SK-N-MC (cell line): ENCODE measurements at regions not wholly inside any gene's neighbourhood (a gene's known extent, or its start where the extent isn't known, plus 50 kb on each side); places are given as distances from the start of the nearest gene placed in this dataset.
"Not testable (repeated sequence)": the region's sequence is repeated elsewhere in the genome, so short reads cannot be mapped to it uniquely, and the experiment has no call there.

ENCODE experiments used
- DNase-seq: peaks from one replicate; pipeline ENCODE4 v3.0.0-alpha.2; 2011; ENCODE audit warnings: low read depth, low spot score
- H3K27ac ChIP-seq: fragments of 200-600 bp; sonication (generic); 2 replicates; pipeline ENCODE4 v1.5.1; 2016; ENCODE audit warnings: mixed run types
- H3K36me3 ChIP-seq: fragments of 200-600 bp; sonication (generic); 2 replicates; pipeline ENCODE4 v1.6.1; 2017; ENCODE audit warnings: antibody characterized with exemption, low read length, mixed read lengths; ENCODE audit not compliant: insufficient read depth
- H3K4me3 ChIP-seq: fragments of 200-600 bp; sonication (generic); 2 replicates; pipeline ENCODE4 v1.5.1; 2016
- H3K9ac ChIP-seq: fragments of 200-600 bp; sonication (generic); 2 replicates; pipeline ENCODE4 v1.8.0; 2017; ENCODE audit warnings: mixed run types, mixed read lengths; ENCODE audit not compliant: insufficient read length
- H3K9me3 ChIP-seq: fragments of 200-600 bp; sonication (generic); 2 replicates; pipeline ENCODE4 v1.6.1; 2017; ENCODE audit warnings: low read depth, mild to moderate bottlenecking, antibody characterized with exemption, low read length, moderate library complexity, mixed read lengths
- EZH2 ChIP-seq: fragments of 200-600 bp; sonication (generic); IDR thresholded peaks from one replicate; pipeline ENCODE4 v1.6.1; 2017; ENCODE audit warnings: antibody characterized with exemption
- FOXP2 ChIP-seq: optimal IDR thresholded peaks from 2 replicates; pipeline ENCODE3; 2011; ENCODE audit warnings: mild to moderate bottlenecking, moderate library complexity; ENCODE audit not compliant: insufficient read depth; ENCODE audit errors: extremely low read length, control extremely low read depth
- POLR2AphosphoS5 ChIP-seq: IDR thresholded peaks from 2 replicates; pipeline ENCODE4 v1.6.1; 2012; ENCODE audit warnings: mild to moderate bottlenecking, low read depth, low read length, borderline replicate concordance

- no peaks in the 10 kb centered on the region for H3K36me3 ChIP-seq
- H3K9ac ChIP-seq, result no peak overlapping the region
- no peak overlapping the region for H3K27ac ChIP-seq
- TF ChIP-seq POLR2AphosphoS5 (no peak), EZH2 (no peak)
- H3K4me3 ChIP-seq, result no peak overlapping the region
- no peaks in the 10 kb centered on the region for H3K9me3 ChIP-seq
- no peak for DNase-seq
These were observed 850.8 kb upstream of the ROBO1 start for GRCh38 chr3:80618295-80619256.

DNA sequence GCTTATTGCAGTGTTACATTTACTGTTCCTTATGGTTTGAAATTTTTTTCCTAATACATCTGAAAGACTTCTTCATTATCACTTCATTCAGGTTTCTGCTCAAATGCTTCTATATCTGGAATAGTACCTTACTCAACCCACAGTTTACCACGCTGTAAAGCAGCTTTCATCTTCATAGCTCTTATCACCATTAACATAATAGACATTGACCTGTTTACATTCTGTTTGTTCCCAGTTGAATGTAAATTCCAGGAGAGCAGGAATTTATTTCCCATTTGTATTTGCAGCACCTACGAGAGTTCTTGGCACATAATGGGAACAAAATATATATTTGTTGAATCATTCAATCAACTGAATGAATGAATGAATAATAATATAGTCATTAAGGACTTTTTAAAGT lies 844.6 kb upstream of the ROBO1 start:
- no peak overlapping the region for H3K9ac ChIP-seq
- H3K4me3 ChIP-seq, result no peak overlapping the region
- no peak overlapping the region for H3K27ac ChIP-seq
- no peak for DNase-seq
- H3K9me3 ChIP-seq, result no peaks in the 10 kb centered on the region
- TF ChIP-seq EZH2 (no peak), FOXP2 (no peak), POLR2AphosphoS5 (no peak)
- H3K36me3 ChIP-seq, result no peaks in the 10 kb centered on the region

- H3K36me3 ChIP-seq, H3K27ac ChIP-seq, H3K4me3 ChIP-seq, H3K9me3 ChIP-seq, H3K9ac ChIP-seq, DNase-seq: not testable (repeated sequence)
These were observed 840.3 kb upstream of the ROBO1 start for GRCh38 chr3:80608072-80608471.

GRCh38 chr3:80606073-80606472 lies 838.3 kb upstream of the ROBO1 start:
- Histone ChIP-seq H3K4me3 (no peak overlapping the region), H3K9ac (no peak overlapping the region), H3K27ac (no peak overlapping the region), H3K9me3 (no peaks in the 10 kb centered on the region), H3K36me3 (no peaks in the 10 kb centered on the region)
- TF ChIP-seq EZH2 (no peak), FOXP2 (no peak), POLR2AphosphoS5 (no peak)
- no peak for DNase-seq

- Histone ChIP-seq H3K27ac (no peak overlapping the region), H3K9me3 (no peaks in the 10 kb centered on the region), H3K4me3 (no peak overlapping the region), H3K36me3 (no peaks in the 10 kb centered on the region), H3K9ac (no peak overlapping the region)
- DNase-seq, result no peak
- no peak for TF ChIP-seq FOXP2
- no peak for TF ChIP-seq POLR2AphosphoS5
- no peak for TF ChIP-seq EZH2
These were observed 833.7 kb upstream of the ROBO1 start for GRCh38 chr3:80601479-80601878.

DNA sequence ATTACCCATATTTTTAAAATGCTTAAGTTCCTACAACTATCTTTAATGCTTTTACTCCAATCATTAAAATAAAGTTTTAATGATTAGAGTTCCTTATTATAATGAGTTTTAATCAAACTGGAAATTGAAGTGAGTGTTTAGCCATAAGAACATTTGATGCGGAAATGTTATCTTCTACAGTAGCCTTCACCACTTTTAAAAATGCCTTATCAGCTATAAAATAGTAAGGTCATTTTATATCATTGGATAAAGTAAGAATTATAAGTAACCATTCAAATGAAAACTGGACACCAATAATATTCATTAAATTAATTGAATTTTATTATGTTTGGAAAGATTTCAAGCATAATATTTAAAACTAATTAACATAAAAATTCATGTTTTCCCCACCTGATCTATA lies 825.0 kb upstream of the ROBO1 start:
- no peaks in the 10 kb centered on the region for H3K36me3 ChIP-seq
- no peak for DNase-seq
- TF ChIP-seq POLR2AphosphoS5 (no peak), FOXP2 (no peak), EZH2 (no peak)

GRCh38 chr3:80586338-80586737 lies 818.5 kb upstream of the ROBO1 start:
- TF ChIP-seq POLR2AphosphoS5 (no peak), FOXP2 (no peak), EZH2 (no peak)
- Histone ChIP-seq H3K27ac (no peak overlapping the region), H3K36me3 (no peaks in the 10 kb centered on the region), H3K9me3 (no peaks in the 10 kb centered on the region), H3K4me3 (no peak overlapping the region), H3K9ac (no peak overlapping the region)
- no peak for DNase-seq

More for the DNA sequence above, 825.0 kb upstream of the ROBO1 start:
- Histone ChIP-seq H3K27ac (no peak overlapping the region), H3K4me3 (no peak overlapping the region), H3K9me3 (no peaks in the 10 kb centered on the region), H3K9ac (no peak overlapping the region)

- Histone ChIP-seq H3K27ac (no peak overlapping the region), H3K4me3 (no peak overlapping the region), H3K9ac (no peak overlapping the region), H3K36me3 (no peaks in the 10 kb centered on the region), H3K9me3 (no peaks in the 10 kb centered on the region)
- no peak for DNase-seq
- TF ChIP-seq EZH2 (no peak), POLR2AphosphoS5 (no peak), FOXP2 (no peak)
These were observed 812.3 kb upstream of the ROBO1 start for GRCh38 chr3:80580146-80580545.

- Histone ChIP-seq H3K4me3 (no peak overlapping the region), H3K36me3 (no peaks in the 10 kb centered on the region), H3K27ac (no peak overlapping the region), H3K9ac (no peak overlapping the region), H3K9me3 (no peaks in the 10 kb centered on the region)
- TF ChIP-seq FOXP2, result no peak
- TF ChIP-seq EZH2, result no peak
- no peak for TF ChIP-seq POLR2AphosphoS5
- DNase-seq, result no peak
These were observed 796.6 kb upstream of the ROBO1 start for GRCh38 chr3:80564391-80564790.
